PC-3 (cell line): ENCODE measurements at regions not wholly inside any gene's neighbourhood (a gene's known extent, or its start where the extent isn't known, plus 50 kb on each side); places are given as distances from the start of the nearest gene placed in this dataset.

ENCODE experiments used
- ATAC-seq: fragments of 200-7000 bp; cut with Tn5 transposase; 2 replicates; pipeline ENCODE4 v1.9.1; 2020; ENCODE audit warnings: mild to moderate bottlenecking, moderate library complexity
- BruUV-seq: library from RNA; stranded (reverse); fragments of 400-500 nt; replicated peaks from 2 replicates; lab custom pipeline; 2021; lab: Mats Ljungman, UMichigan
- CTCF ChIA-PET: fragments of 300-600 bp; sonication (Branson Sonifier 250); formaldehyde crosslinking; loops from one replicate; lab custom pipeline; 2022; ENCODE audit warnings: antibody characterized with exemption; lab: Charles Lee
- POLR2A ChIA-PET: fragments of 300-600 bp; sonication (Branson Sonifier 250); formaldehyde crosslinking; loops from one replicate; lab custom pipeline; 2022; ENCODE audit warnings: antibody characterized with exemption; ENCODE audit not compliant: unreplicated experiment; lab: Charles Lee
- DNase-seq: peaks from one replicate; pipeline ENCODE4 v3.0.0-alpha.2; 2015
- H2AFZ ChIP-seq: fragments of 300-600 bp; sonication (generic); 2 replicates; pipeline ENCODE4 v1.6.0; 2016; ENCODE audit warnings: antibody characterized with exemption, low read length
- H3F3A ChIP-seq: fragments of 300-600 bp; sonication (generic); one replicate; pipeline ENCODE4 v1.6.0; 2017; ENCODE audit warnings: antibody characterized with exemption, low read length, control low read depth, mild to moderate bottlenecking; ENCODE audit not compliant: unreplicated experiment
- H3K27ac ChIP-seq: fragments of 300-600 bp; sonication (generic); 2 replicates; pipeline ENCODE4 v1.5.1; 2016; ENCODE audit warnings: mild to moderate bottlenecking, low read length
- H3K27me3 ChIP-seq: fragments of 300-600 bp; sonication (generic); 2 replicates; pipeline ENCODE4 v1.6.1; 2016; ENCODE audit warnings: low read length, mixed read lengths
- H3K36me3 ChIP-seq: fragments of 300-600 bp; sonication (generic); 2 replicates; pipeline ENCODE4 v1.6.1; 2016; ENCODE audit warnings: low read depth, mixed run types, low read length, mixed read lengths
- H3K4me1 ChIP-seq: fragments of 300-600 bp; sonication (generic); 2 replicates; pipeline ENCODE4 v1.5.1; 2016; ENCODE audit warnings: low read length; ENCODE audit not compliant: insufficient read depth
- H3K4me2 ChIP-seq: fragments of 300-600 bp; sonication (generic); 2 replicates; pipeline ENCODE4 v1.6.0; 2016; ENCODE audit warnings: low read length
- H3K4me3 ChIP-seq: fragments of 300-600 bp; sonication (generic); 2 replicates; pipeline ENCODE4 v1.5.1; 2016; ENCODE audit warnings: mild to moderate bottlenecking, low read length, mixed read lengths
- H3K79me2 ChIP-seq: fragments of 300-600 bp; sonication (generic); 2 replicates; pipeline ENCODE4 v1.6.1; 2017; ENCODE audit warnings: low read length, mixed read lengths
- H3K9ac ChIP-seq: fragments of 300-600 bp; sonication (generic); 2 replicates; pipeline ENCODE4 v1.6.0; 2016; ENCODE audit warnings: mild to moderate bottlenecking, low read length
- H3K9me2 ChIP-seq: fragments of 300-600 bp; sonication (generic); replicated peaks from 2 replicates; pipeline ENCODE4 v1.6.1; 2016; ENCODE audit warnings: mixed run types, low read length, mixed read lengths
- H3K9me3 ChIP-seq: fragments of 300-600 bp; sonication (generic); 2 replicates; pipeline ENCODE4 v1.6.1; 2016; ENCODE audit warnings: low read length, mixed read lengths
- H4K20me1 ChIP-seq: fragments of 300-600 bp; sonication (generic); 2 replicates; pipeline ENCODE4 v1.6.1; 2016; ENCODE audit warnings: low read length, mixed read lengths
- CTCF ChIP-seq: fragments of 300-600 bp; sonication (generic); conservative IDR thresholded peaks from 2 replicates; pipeline ENCODE4 v1.5.1; 2017; ENCODE audit warnings: antibody characterized with exemption, low read depth, mild to moderate bottlenecking, low read length
- EZH2 ChIP-seq: fragments of 300-600 bp; sonication (generic); IDR thresholded peaks from one replicate; pipeline ENCODE4 v1.6.1; 2017; ENCODE audit warnings: antibody characterized with exemption, mild to moderate bottlenecking, low read length; ENCODE audit not compliant: unreplicated experiment
- EZH2phosphoT487 ChIP-seq: fragments of 300-600 bp; sonication (generic); IDR thresholded peaks from 2 replicates; pipeline ENCODE4 v1.6.1; 2018; ENCODE audit warnings: mild to moderate bottlenecking, antibody characterized with exemption, low read length, borderline replicate concordance
- intact Hi-C: fragments of 100-400 bp; cut with micrococcal nuclease; formaldehyde crosslinking; loops from 2 replicates; pipeline ENCODE4 v1.9.0; 2023

GRCh38 chr6:22152841-22153240, 144.0 kb downstream of the PRL start:
- no TSS peak for BruUV-seq
- ATAC-seq: no peak
- intact Hi-C loops: no loop called here

GRCh38 chr6:22153384-22154158, 143.3 kb downstream of the PRL start:
- Histone ChIP-seq H3F3A (no peaks in the 10 kb centered on the region), H3K9me2 (no peaks in the 10 kb centered on the region), H3K4me3 (no peak overlapping the region), H4K20me1 (no peaks in the 10 kb centered on the region), H3K27me3 (no peaks in the 10 kb centered on the region), H3K79me2 (no peaks in the 10 kb centered on the region), H3K4me1 (no peaks in the 10 kb centered on the region), H3K9ac (no peak overlapping the region), H3K27ac (no peak overlapping the region), H3K36me3 (no peaks in the 10 kb centered on the region), H3K4me2 (no peak overlapping the region), H3K9me3 (no peaks in the 10 kb centered on the region), H2AFZ (no peak overlapping the region)
- ChIA-PET CTCF (no interaction called here), POLR2A (no interaction called here)
- DNase-seq (no peak), ATAC-seq (no peak)
- TF ChIP-seq EZH2: no peak
- TF ChIP-seq CTCF: no peak
- no peak for TF ChIP-seq EZH2phosphoT487
- BruUV-seq: no TSS peak
- intact Hi-C loops: no loop called here

More at GRCh38 chr6:22152841-22153240, 144.0 kb downstream of the PRL start:
- H3K79me2 ChIP-seq: no peaks in the 10 kb centered on the region
- no peaks in the 10 kb centered on the region for H3K36me3 ChIP-seq
- H3K9me3 ChIP-seq: no peaks in the 10 kb centered on the region
- no peak overlapping the region for H2AFZ ChIP-seq
- no peak overlapping the region for H3K4me3 ChIP-seq
- H3K27me3 ChIP-seq: no peaks in the 10 kb centered on the region
- no peak overlapping the region for H3K27ac ChIP-seq
- H3K9ac ChIP-seq: no peak overlapping the region
- DNase-seq: no peak
- ChIA-PET POLR2A (no interaction called here), CTCF (no interaction called here)
- H4K20me1 ChIP-seq: no peaks in the 10 kb centered on the region
- no peaks in the 10 kb centered on the region for H3F3A ChIP-seq
- H3K4me1 ChIP-seq: no peaks in the 10 kb centered on the region
- H3K4me2 ChIP-seq: no peak overlapping the region
- no peak for TF ChIP-seq CTCF
- TF ChIP-seq EZH2: no peak
- TF ChIP-seq EZH2phosphoT487: no peak
- H3K9me2 ChIP-seq: no peaks in the 10 kb centered on the region

GRCh38 chr6:22155551-22155950, 141.3 kb downstream of the PRL start:
- TF ChIP-seq EZH2 (no peak), CTCF (no peak), EZH2phosphoT487 (no peak)
- intact Hi-C loops: no loop called here
- ATAC-seq: no peak

More at GRCh38 chr6:22155551-22155950, 141.3 kb downstream of the PRL start:
- H3K4me1 ChIP-seq: no peaks in the 10 kb centered on the region
- H3K27me3 ChIP-seq: no peaks in the 10 kb centered on the region
- H3K9ac ChIP-seq: no peak overlapping the region
- H3F3A ChIP-seq: no peaks in the 10 kb centered on the region
- no peak for DNase-seq
- H3K4me2 ChIP-seq: no peak overlapping the region
- H3K36me3 ChIP-seq: no peaks in the 10 kb centered on the region
- H3K27ac ChIP-seq: no peak overlapping the region
- no peaks in the 10 kb centered on the region for H3K79me2 ChIP-seq
- H3K4me3 ChIP-seq: no peak overlapping the region
- CTCF ChIA-PET: no interaction called here
- no peak overlapping the region for H2AFZ ChIP-seq
- no peaks in the 10 kb centered on the region for H3K9me2 ChIP-seq
- H3K9me3 ChIP-seq: no peaks in the 10 kb centered on the region
- POLR2A ChIA-PET: no interaction called here
- no peaks in the 10 kb centered on the region for H4K20me1 ChIP-seq
- no TSS peak for BruUV-seq
